ENCODE measurements at regions not wholly inside any gene's neighbourhood (a gene's known extent, or its start where the extent isn't known, plus 50 kb on each side); places are given as distances from the start of the nearest gene placed in this dataset.
"Not testable (repeated sequence)": the region's sequence is repeated elsewhere in the genome, so short reads cannot be mapped to it uniquely, and the experiment has no call there.

DNA sequence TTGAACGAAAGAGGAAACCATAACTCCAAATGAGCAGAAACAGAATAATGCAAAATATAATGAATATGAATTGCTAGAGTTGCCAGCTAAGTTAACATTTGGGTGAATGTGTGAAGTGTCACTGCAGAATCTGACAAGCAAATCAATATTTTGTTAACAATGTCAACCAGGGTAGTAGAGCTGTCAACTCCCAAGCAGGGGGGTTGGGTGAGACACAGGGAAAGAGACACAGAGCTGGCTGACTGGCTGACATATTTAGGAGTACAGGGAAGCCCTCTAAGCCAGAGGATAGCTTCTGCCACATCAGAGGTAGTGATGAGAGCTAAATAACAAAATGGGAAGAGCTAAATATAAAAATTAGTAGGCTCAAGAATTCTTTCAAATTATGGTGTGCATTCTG lies 393.1 kb upstream of the KCND2 start:
- Histone ChIP-seq H3K9me2 (replicated peaks; ENCODE audit: insufficient read depth, low read length) (no peaks in the 10 kb centered on the region), H2AFZ (ENCODE audit: low read depth, low read length, severe bottlenecking) (no peak overlapping the region), H3K9me3 (ENCODE audit: insufficient read depth, low read length) (no peaks in the 10 kb centered on the region; the same call in 1 of the 2 replicates), H3K79me2 (ENCODE audit: insufficient read depth, low read length) (no peaks in the 10 kb centered on the region), H3K4me3 (ENCODE audit: insufficient read depth, low read length, poor library complexity, severe bottlenecking) (no peak overlapping the region), H3K27ac (ENCODE audit: low read depth, low read length) (no peak overlapping the region), H4K20me1 (ENCODE audit: low read depth, low read length) (no peaks in the 10 kb centered on the region), H3K9ac (ENCODE audit: low read length) (no peak overlapping the region), H3F3A (ENCODE audit: insufficient read depth) (no peaks in the 10 kb centered on the region), H3K4me2 (ENCODE audit: low read depth, low read length, poor library complexity, severe bottlenecking) (no peak overlapping the region), H3K36me3 (ENCODE audit: low read length) (no peaks in the 10 kb centered on the region), H3K27me3 (ENCODE audit: low read length) (no peaks in the 10 kb centered on the region)
- TF ChIP-seq, protein P1, sequence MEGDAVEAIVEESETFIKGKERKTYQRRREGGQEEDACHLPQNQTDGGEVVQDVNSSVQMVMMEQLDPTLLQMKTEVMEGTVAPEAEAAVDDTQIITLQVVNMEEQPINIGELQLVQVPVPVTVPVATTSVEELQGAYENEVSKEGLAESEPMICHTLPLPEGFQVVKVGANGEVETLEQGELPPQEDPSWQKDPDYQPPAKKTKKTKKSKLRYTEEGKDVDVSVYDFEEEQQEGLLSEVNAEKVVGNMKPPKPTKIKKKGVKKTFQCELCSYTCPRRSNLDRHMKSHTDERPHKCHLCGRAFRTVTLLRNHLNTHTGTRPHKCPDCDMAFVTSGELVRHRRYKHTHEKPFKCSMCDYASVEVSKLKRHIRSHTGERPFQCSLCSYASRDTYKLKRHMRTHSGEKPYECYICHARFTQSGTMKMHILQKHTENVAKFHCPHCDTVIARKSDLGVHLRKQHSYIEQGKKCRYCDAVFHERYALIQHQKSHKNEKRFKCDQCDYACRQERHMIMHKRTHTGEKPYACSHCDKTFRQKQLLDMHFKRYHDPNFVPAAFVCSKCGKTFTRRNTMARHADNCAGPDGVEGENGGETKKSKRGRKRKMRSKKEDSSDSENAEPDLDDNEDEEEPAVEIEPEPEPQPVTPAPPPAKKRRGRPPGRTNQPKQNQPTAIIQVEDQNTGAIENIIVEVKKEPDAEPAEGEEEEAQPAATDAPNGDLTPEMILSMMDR (IDR thresholded peaks at IDR 0.05; ENCODE audit: insufficient read depth, low read length, poor library complexity, severe bottlenecking): no peak
- no peak for TF ChIP-seq EZH2phosphoT487 (conservative IDR thresholded peaks at IDR 0.05; ENCODE audit: low read length)

DNA sequence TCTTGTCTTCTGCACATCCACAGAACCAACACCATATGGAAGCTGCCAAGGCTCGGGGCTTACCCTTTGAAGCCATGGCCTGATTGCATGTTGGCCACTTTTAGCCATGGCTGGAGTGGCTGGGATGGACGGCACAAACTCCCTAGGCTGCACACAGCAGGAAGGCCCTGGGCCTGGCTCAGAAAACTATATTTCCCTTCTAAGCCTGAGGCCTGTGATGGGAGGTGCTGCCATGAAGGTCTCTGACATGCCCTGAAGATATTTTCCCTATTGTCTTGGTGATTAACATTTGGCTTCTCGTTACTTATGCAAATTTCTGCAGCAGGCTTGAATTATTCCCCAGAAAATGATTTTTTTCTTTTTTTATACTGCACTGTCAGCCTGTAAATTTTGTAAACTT lies 387.0 kb upstream of the KCND2 start:
- H3K9ac ChIP-seq (ENCODE audit: low read length): no peak overlapping the region
- H3K9me3 ChIP-seq (ENCODE audit: insufficient read depth, low read length): no peaks in the 10 kb centered on the region; the same call in 1 of the 2 replicates
- no peak overlapping the region for H3K4me3 ChIP-seq (ENCODE audit: insufficient read depth, low read length, poor library complexity, severe bottlenecking)
- no peaks in the 10 kb centered on the region for H4K20me1 ChIP-seq (ENCODE audit: low read depth, low read length)
- no peaks in the 10 kb centered on the region for H3F3A ChIP-seq (ENCODE audit: insufficient read depth)
- H3K27me3 ChIP-seq (ENCODE audit: low read length): no peaks in the 10 kb centered on the region
- no peaks in the 10 kb centered on the region for H3K36me3 ChIP-seq (ENCODE audit: low read length)
- no peaks in the 10 kb centered on the region for H3K79me2 ChIP-seq (ENCODE audit: insufficient read depth, low read length)
- no peak overlapping the region for H3K4me2 ChIP-seq (ENCODE audit: low read depth, low read length, poor library complexity, severe bottlenecking)
- TF ChIP-seq, protein P1 (IDR thresholded peaks at IDR 0.05; ENCODE audit: insufficient read depth, low read length, poor library complexity, severe bottlenecking): no peak
- TF ChIP-seq EZH2phosphoT487 (conservative IDR thresholded peaks at IDR 0.05; ENCODE audit: low read length): no peak
- H2AFZ ChIP-seq (ENCODE audit: low read depth, low read length, severe bottlenecking): no peak overlapping the region
- no peaks in the 10 kb centered on the region for H3K9me2 ChIP-seq (replicated peaks; ENCODE audit: insufficient read depth, low read length)
- H3K27ac ChIP-seq (ENCODE audit: low read depth, low read length): no peak overlapping the region

DNA sequence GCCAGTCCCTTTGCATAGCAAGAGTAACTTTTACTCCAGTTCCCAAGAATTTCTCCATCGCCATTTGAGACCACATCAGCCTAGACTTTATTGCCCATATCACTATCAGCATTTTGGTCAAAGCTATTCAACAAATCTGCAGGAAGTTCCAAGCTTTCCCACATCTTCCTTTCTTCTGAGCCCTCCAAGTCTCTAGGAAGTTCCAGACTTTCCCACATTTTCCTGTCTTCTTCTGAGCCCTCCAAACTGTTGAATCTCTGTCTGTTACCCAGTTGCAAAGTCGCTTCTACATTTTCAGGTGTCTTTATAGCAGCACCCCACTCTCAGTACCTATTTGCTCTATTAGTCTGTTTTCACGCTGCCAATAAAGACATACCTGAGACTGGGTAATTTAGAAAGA lies 386.4 kb upstream of the KCND2 start:
- H3K4me2 ChIP-seq (ENCODE audit: low read depth, low read length, poor library complexity, severe bottlenecking); H4K20me1 ChIP-seq (ENCODE audit: low read depth, low read length); H3K9me3 ChIP-seq (ENCODE audit: insufficient read depth, low read length); H3K9ac ChIP-seq (ENCODE audit: low read length); H3K27me3 ChIP-seq (ENCODE audit: low read length); H3K9me2 ChIP-seq (replicated peaks; ENCODE audit: insufficient read depth, low read length); H3F3A ChIP-seq (ENCODE audit: insufficient read depth); H3K36me3 ChIP-seq (ENCODE audit: low read length); H2AFZ ChIP-seq (ENCODE audit: low read depth, low read length, severe bottlenecking); H3K27ac ChIP-seq (ENCODE audit: low read depth, low read length); H3K4me3 ChIP-seq (ENCODE audit: insufficient read depth, low read length, poor library complexity, severe bottlenecking); H3K79me2 ChIP-seq (ENCODE audit: insufficient read depth, low read length): not testable (repeated sequence)

DNA sequence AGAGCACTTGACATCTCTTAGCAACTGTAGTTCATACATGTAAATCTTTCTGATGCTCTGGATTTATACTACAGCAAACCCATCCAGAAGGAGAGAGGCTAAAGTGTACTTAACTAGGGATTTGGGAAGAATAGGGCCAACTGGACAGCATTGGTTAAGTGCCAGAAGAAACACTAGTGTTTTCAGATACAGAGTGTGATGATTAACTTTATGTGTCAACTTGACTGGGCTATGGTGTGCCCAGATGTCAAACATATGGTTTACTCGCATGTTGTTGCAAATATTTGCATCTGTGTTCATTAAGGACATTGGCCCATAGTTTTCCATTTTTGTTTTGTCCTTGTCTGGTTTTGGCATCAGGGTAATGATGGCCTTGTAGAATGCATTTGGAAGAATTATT lies 384.7 kb upstream of the KCND2 start:
- Histone ChIP-seq H3K9me3 (ENCODE audit: insufficient read depth, low read length) (no peaks in the 10 kb centered on the region; the same call in 1 of the 2 replicates), H3K4me3 (ENCODE audit: insufficient read depth, low read length, poor library complexity, severe bottlenecking) (no peak overlapping the region), H3K36me3 (ENCODE audit: low read length) (no peaks in the 10 kb centered on the region), H3K79me2 (ENCODE audit: insufficient read depth, low read length) (no peaks in the 10 kb centered on the region), H2AFZ (ENCODE audit: low read depth, low read length, severe bottlenecking) (no peak overlapping the region), H4K20me1 (ENCODE audit: low read depth, low read length) (no peaks in the 10 kb centered on the region), H3K9ac (ENCODE audit: low read length) (no peak overlapping the region), H3K27ac (ENCODE audit: low read depth, low read length) (no peak overlapping the region), H3K27me3 (ENCODE audit: low read length) (no peaks in the 10 kb centered on the region), H3K4me2 (ENCODE audit: low read depth, low read length, poor library complexity, severe bottlenecking) (no peak overlapping the region), H3F3A (ENCODE audit: insufficient read depth) (no peaks in the 10 kb centered on the region), H3K9me2 (replicated peaks; ENCODE audit: insufficient read depth, low read length) (no peaks in the 10 kb centered on the region)
- TF ChIP-seq, protein P1 (IDR thresholded peaks at IDR 0.05; ENCODE audit: insufficient read depth, low read length, poor library complexity, severe bottlenecking): no peak
- no peak for TF ChIP-seq EZH2phosphoT487 (conservative IDR thresholded peaks at IDR 0.05; ENCODE audit: low read length)
